HepG2 (cell line): ENCODE measurements at regions not wholly inside any gene's neighbourhood (a gene's known extent, or its start where the extent isn't known, plus 50 kb on each side); places are given as distances from the start of the nearest gene placed in this dataset.

Experiments used
- ATAC-seq: fragments of 200-7000 bp; cut with Tn5 transposase; 3 replicates; pipeline ENCODE4 v1.9.1; 2020; ENCODE audit warnings: mild to moderate bottlenecking, moderate library complexity
- BruUV-seq: library from RNA; stranded (reverse); fragments of 400-500 nt; replicated peaks from 2 replicates; lab custom pipeline; 2021; lab: Mats Ljungman, UMichigan
- CTCF ChIA-PET: fragments of 300-600 bp; formaldehyde crosslinking; extraction: SDS; loops from one replicate; lab custom pipeline; 2021; ENCODE audit warnings: low total read pairs, inconsistent platforms, low intra/inter-chr PET ratio; lab: Yijun Ruan, JAX
- POLR2A ChIA-PET: fragments of 350-600 bp; sonication (Branson Sonifier 250); formaldehyde crosslinking; loops from one replicate; lab custom pipeline; 2020; ENCODE audit warnings: antibody characterized with exemption, inconsistent platforms; lab: Yijun Ruan, JAX
- DNase-seq: peaks from one replicate; pipeline ENCODE4 v3.0.0-alpha.2; 2015; ENCODE audit warnings: low spot score
- FAIRE-seq: peaks from 3 replicates; lab custom pipeline; 2011; peaks lifted over from hg19 to GRCh38; lab: Jason Lieb, UNC
- H2AFZ ChIP-seq: one replicate; pipeline ENCODE4 v1.6.1; 2011; ENCODE audit warnings: low read length, inconsistent platforms
- H3K27ac ChIP-seq: fragments of 300-600 bp; 3 replicates; pipeline ENCODE4 v1.8.0; 2011; ENCODE audit warnings: mixed run types, mild to moderate bottlenecking, mixed read lengths, low read length, inconsistent platforms; ENCODE audit not compliant: insufficient read depth; ENCODE audit errors: extremely low read length
- H3K27me3 ChIP-seq, 2 experiments: fragments of 200-600 bp in 1 of 2; 2 replicates in 1 of 2; 3 replicates in 1 of 2; pipeline versions ENCODE4 v1.6.0 to v1.8.0; 2011; ENCODE audit warnings: low read length in 2 of 2, mild to moderate bottlenecking in 2 of 2, moderate library complexity in 2 of 2, inconsistent platforms in 1 of 2; ENCODE audit not compliant: insufficient read depth in 2 of 2, control insufficient read depth in 1 of 2
- H3K36me3 ChIP-seq, 2 experiments: fragments of 200-600 bp in 1 of 2; replicated peaks in 1 of 2; 2 replicates in 1 of 2; 3 replicates in 1 of 2; pipeline versions ENCODE4 v1.5.1 to v1.8.0; 2011; ENCODE audit warnings: low read length in 2 of 2, inconsistent platforms in 1 of 2; ENCODE audit not compliant: insufficient read depth in 2 of 2, control insufficient read depth in 1 of 2
- H3K4me1 ChIP-seq: 2 replicates; pipeline ENCODE4 v1.5.1; 2012; ENCODE audit warnings: low read length, inconsistent platforms; ENCODE audit not compliant: insufficient read depth
- H3K4me2 ChIP-seq: 2 replicates; pipeline ENCODE4 v1.6.0; 2011; ENCODE audit warnings: low read depth, low read length, inconsistent platforms
- H3K4me3 ChIP-seq, 3 experiments: fragments of 200-600 bp in 1 of 3; sonication (generic), shearing (Covaris generic) in 1 of 3; replicated peaks in 1 of 3; 2 replicates each; pipeline ENCODE4 v1.5.1; 2011 to 2016; ENCODE audit warnings: low read length in 3 of 3, inconsistent platforms in 2 of 3, low read depth in 2 of 3, mild to moderate bottlenecking in 2 of 3, control low read depth in 1 of 3, mixed read lengths in 1 of 3; ENCODE audit not compliant: insufficient read depth in 1 of 3
- H3K79me2 ChIP-seq: one replicate; pipeline ENCODE4 v1.6.1; 2011; ENCODE audit warnings: low read length, inconsistent platforms; ENCODE audit not compliant: insufficient read depth
- H3K9ac ChIP-seq: 2 replicates; pipeline ENCODE4 v1.6.0; 2011; ENCODE audit warnings: mild to moderate bottlenecking, low read depth, low read length, inconsistent platforms; ENCODE audit not compliant: insufficient read depth
- H3K9me3 ChIP-seq: 2 replicates; pipeline ENCODE4 v1.5.1; 2012; ENCODE audit warnings: mild to moderate bottlenecking, low read length
- H4K20me1 ChIP-seq: 2 replicates; pipeline ENCODE4 v1.6.0; 2011; ENCODE audit warnings: inconsistent platforms, mild to moderate bottlenecking, low read length, moderate library complexity; ENCODE audit not compliant: insufficient read depth
- ATF7 ChIP-seq, 2 experiments: fragments of 450-650 bp in 1 of 2; sonication (generic) in 1 of 2; formaldehyde crosslinking in 1 of 2; IDR thresholded peaks; 2 replicates each; pipeline versions ENCODE4 v1.4.0 to v1.6.1; 2016 to 2020; ENCODE audit warnings: antibody characterized with exemption in 1 of 2, mild to moderate bottlenecking in 1 of 2, missing genetic modification reagents in 1 of 2
- HIC2 ChIP-seq: sonication (generic); formaldehyde crosslinking; IDR thresholded peaks from 2 replicates; pipeline ENCODE4 v1.9.0; 2022; ENCODE audit warnings: low read depth, missing genetic modification reagents
- HNF4A ChIP-seq: sonication (generic); formaldehyde crosslinking; IDR thresholded peaks from 2 replicates; pipeline ENCODE4 v1.4.0; 2020; ENCODE audit warnings: missing genetic modification reagents
- HNF4G ChIP-seq, 2 experiments: sonication (generic) in 1 of 2; formaldehyde crosslinking in 1 of 2; IDR thresholded peaks; 2 replicates each; pipeline versions ENCODE4 v1.4.0 to v1.6.1; 2011 to 2020; ENCODE audit warnings: borderline replicate concordance in 2 of 2, low read depth in 2 of 2, mild to moderate bottlenecking in 2 of 2, low read length in 1 of 2, missing genetic modification reagents in 1 of 2, moderate library complexity in 1 of 2
- ZNF550 ChIP-seq: sonication (generic); formaldehyde crosslinking; IDR thresholded peaks from 2 replicates; pipeline ENCODE4 v1.4.0; 2020; ENCODE audit warnings: mild to moderate bottlenecking, missing genetic modification reagents, borderline replicate concordance
- WGBS: methylation state at CpG from one replicate; pipeline ENCODE4 v1.1.6; 2017; ENCODE audit warnings: low lambda C conversion rate; 5-methylcytosine and 5-hydroxymethylcytosine counted together
- in situ Hi-C: cut with HindIII; loops from 2 replicates; pipeline ENCODE4 v1.10.0; 2017; ENCODE audit warnings: low pct_unique_long_range_greater_than_20kb; ENCODE audit not compliant: extremely low pct_ligation_motif_present
- intact Hi-C: fragments of 100-400 bp; cut with micrococcal nuclease; formaldehyde crosslinking; loops from one replicate; pipeline ENCODE4 v1.10.0; 2022; ENCODE audit not compliant: unreplicated experiment
- TF ChIP-seq, protein P1 (sequence below): sonication (generic); formaldehyde crosslinking; IDR thresholded peaks from 2 replicates; pipeline ENCODE4 v1.5.0; 2020; ENCODE audit warnings: mild to moderate bottlenecking, missing genetic modification reagents

- H4K20me1 ChIP-seq: no peaks in the 10 kb centered on the region
- no peak for FAIRE-seq
- DNase-seq: peak; percentile 6
- WGBS: 17% methylated on average over 4 of the region's 4 CpGs
- no peaks in the 10 kb centered on the region for H3K79me2 ChIP-seq
- H3K36me3 ChIP-seq: no peaks in the 10 kb centered on the region
- H3K9me3 ChIP-seq: no peaks in the 10 kb centered on the region
- in situ Hi-C loops: no loop called here
- no peak overlapping the region for H3K9ac ChIP-seq
- no peak for ATAC-seq
- ChIA-PET POLR2A (no interaction called here), CTCF (no interaction called here)
- H3K4me2 ChIP-seq: no peak overlapping the region
- H2AFZ ChIP-seq: no peak overlapping the region
- no peak overlapping the region for H3K4me3 ChIP-seq
- TF ChIP-seq, protein P1, sequence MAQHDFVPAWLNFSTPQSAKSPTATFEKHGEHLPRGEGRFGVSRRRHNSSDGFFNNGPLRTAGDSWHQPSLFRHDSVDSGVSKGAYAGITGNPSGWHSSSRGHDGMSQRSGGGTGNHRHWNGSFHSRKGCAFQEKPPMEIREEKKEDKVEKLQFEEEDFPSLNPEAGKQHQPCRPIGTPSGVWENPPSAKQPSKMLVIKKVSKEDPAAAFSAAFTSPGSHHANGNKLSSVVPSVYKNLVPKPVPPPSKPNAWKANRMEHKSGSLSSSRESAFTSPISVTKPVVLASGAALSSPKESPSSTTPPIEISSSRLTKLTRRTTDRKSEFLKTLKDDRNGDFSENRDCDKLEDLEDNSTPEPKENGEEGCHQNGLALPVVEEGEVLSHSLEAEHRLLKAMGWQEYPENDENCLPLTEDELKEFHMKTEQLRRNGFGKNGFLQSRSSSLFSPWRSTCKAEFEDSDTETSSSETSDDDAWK (CRISPR knock-in tag): no peak
- no peak for TF ChIP-seq ATF7 (IDR thresholded peaks at IDR 0.05)
- no peak for TF ChIP-seq ATF7 (CRISPR knock-in tag; IDR thresholded peaks at IDR 0.05)
- peak; percentile 43; the same call in 1 of the 2 replicates for TF ChIP-seq HNF4G (IDR thresholded peaks at IDR 0.05; ENCODE audit: borderline replicate concordance, low read depth, low read length)
- TF ChIP-seq HNF4G (CRISPR knock-in tag; IDR thresholded peaks at IDR 0.05; ENCODE audit: borderline replicate concordance, low read depth): no peak
- TF ChIP-seq ZNF550: no peak
- peak; percentile 71 for TF ChIP-seq HNF4A (CRISPR knock-in tag)
- TF ChIP-seq HIC2 (CRISPR knock-in tag): no peak
- BruUV-seq: no TSS peak
- H3K27me3 ChIP-seq: no peaks in the 10 kb centered on the region
- H3K4me1 ChIP-seq: no peaks in the 10 kb centered on the region
- no peak overlapping the region for H3K27ac ChIP-seq
- intact Hi-C loops: no loop called here
Observed at GRCh38 chr3:111359261-111360030, 182.6 kb upstream of the CD96 start.
